H1 (cell line): ENCODE measurements at regions not wholly inside any gene's neighbourhood (a gene's known extent, or its start where the extent isn't known, plus 50 kb on each side); places are given as distances from the start of the nearest gene placed in this dataset.

Experiments used
- CTCF ChIA-PET: fragments of 300-600 bp; sonication (Branson Sonifier 250); formaldehyde crosslinking; loops from one replicate; lab custom pipeline; 2021; ENCODE audit not compliant: partially characterized antibody; lab: Charles Lee
- POLR2A ChIA-PET: fragments of 300-600 bp; sonication (Branson Sonifier 250); formaldehyde crosslinking; loops from one replicate; lab custom pipeline; 2021; ENCODE audit warnings: inconsistent platforms; ENCODE audit not compliant: partially characterized antibody; lab: Charles Lee
- DNase-seq, 2 experiments: peaks; one replicate each; pipeline versions ENCODE4 v3.0.0 to v3.0.0-alpha.2; 2010 to 2022; ENCODE audit warnings: low spot score in 2 of 2, low read depth in 1 of 2, mixed read lengths in 1 of 2
- FAIRE-seq: peaks from 2 replicates; lab custom pipeline; 2011; peaks lifted over from hg19 to GRCh38; lab: Jason Lieb, UNC
- H2AFZ ChIP-seq: 2 replicates; pipeline ENCODE4 v1.8.1; 2012; ENCODE audit warnings: low read length, inconsistent platforms
- H2AK5ac ChIP-seq: 2 replicates; pipeline ENCODE4 v1.6.1; 2013; ENCODE audit warnings: low read depth, low read length
- H2BK120ac ChIP-seq: replicated peaks from 2 replicates; pipeline ENCODE3; 2013; ENCODE audit warnings: low read depth, low read length, inconsistent platforms
- H2BK12ac ChIP-seq: 2 replicates; pipeline ENCODE4 v1.6.1; 2013; ENCODE audit warnings: low read depth, low read length
- H2BK15ac ChIP-seq: 2 replicates; pipeline ENCODE4 v1.6.1; 2013; ENCODE audit warnings: low read length
- H2BK20ac ChIP-seq: 2 replicates; pipeline ENCODE4 v1.6.1; 2013; ENCODE audit warnings: low read length
- H2BK5ac ChIP-seq: 2 replicates; pipeline ENCODE4 v1.6.1; 2013; ENCODE audit warnings: low read depth, low read length
- H3K14ac ChIP-seq: 2 replicates; pipeline ENCODE4 v1.6.1; 2013; ENCODE audit warnings: inconsistent platforms; ENCODE audit not compliant: insufficient read length
- H3K18ac ChIP-seq: 2 replicates; pipeline ENCODE4 v1.6.1; 2013; ENCODE audit warnings: low read length; ENCODE audit errors: extremely low read depth
- H3K23ac ChIP-seq: 2 replicates; pipeline ENCODE4 v1.6.1; 2013; ENCODE audit warnings: inconsistent platforms; ENCODE audit not compliant: insufficient read length
- H3K23me2 ChIP-seq: 2 replicates; pipeline ENCODE4 v1.6.1; 2013; ENCODE audit warnings: low read depth, low read length
- H3K27ac ChIP-seq: 2 replicates; pipeline ENCODE4 v1.6.1; 2011; ENCODE audit warnings: low read depth, low read length, inconsistent platforms
- H3K27me3 ChIP-seq, 4 experiments: replicated peaks in 1 of 4; 1 replicate in 1 of 4; 2 replicates in 3 of 4; pipeline versions ENCODE4 v1.6.1 to v1.8.1; 2011 to 2013; ENCODE audit warnings: low read length in 3 of 4, mild to moderate bottlenecking in 3 of 4, inconsistent platforms in 2 of 4, mixed read lengths in 2 of 4, moderate library complexity in 1 of 4; ENCODE audit not compliant: control insufficient read depth in 3 of 4, insufficient read depth in 3 of 4; ENCODE audit errors: extremely low read depth in 1 of 4
- H3K36me3 ChIP-seq, 4 experiments: 2 replicates each; pipeline versions ENCODE4 v1.6.1 to v1.8.1; 2011 to 2013; ENCODE audit warnings: mild to moderate bottlenecking in 4 of 4, low read length in 3 of 4, moderate library complexity in 2 of 4, control low read depth in 1 of 4, inconsistent platforms in 1 of 4; ENCODE audit not compliant: insufficient read depth in 4 of 4, control insufficient read depth in 2 of 4
- H3K4ac ChIP-seq: replicated peaks from 2 replicates; pipeline ENCODE3; 2013; ENCODE audit warnings: low read length, low read depth, mixed read lengths, inconsistent platforms; ENCODE audit not compliant: insufficient read length
- H3K4me1 ChIP-seq, 4 experiments: replicated peaks in 1 of 4; 1 replicate in 1 of 4; 2 replicates in 3 of 4; pipeline versions ENCODE4 v1.6.1 to v1.8.1; 2011 to 2013; ENCODE audit warnings: low read length in 3 of 4, inconsistent platforms in 2 of 4, mixed read lengths in 1 of 4; ENCODE audit not compliant: insufficient read depth in 4 of 4, control insufficient read depth in 3 of 4
- H3K4me2 ChIP-seq, 2 experiments: 2 replicates each; pipeline versions ENCODE4 v1.6.1 to v1.8.1; 2011 to 2013; ENCODE audit warnings: low read depth in 2 of 2, low read length in 2 of 2, control low read depth in 1 of 2, inconsistent platforms in 1 of 2, mild to moderate bottlenecking in 1 of 2; ENCODE audit not compliant: insufficient read depth in 1 of 2
- H3K4me3 ChIP-seq, 4 experiments: fragments of 200-600, 300-600 bp in 1 of 4; sonication (generic), shearing (Covaris generic), sonication (Bioruptor Twin) in 1 of 4; 2 replicates each; pipeline versions ENCODE4 v1.5.1 to v1.8.1; 2011 to 2016; ENCODE audit warnings: low read length in 4 of 4, low read depth in 3 of 4, control low read depth in 2 of 4, inconsistent platforms in 2 of 4, mild to moderate bottlenecking in 2 of 4, mixed read lengths in 1 of 4, moderate library complexity in 1 of 4; ENCODE audit not compliant: insufficient read depth in 2 of 4; ENCODE audit errors: extremely low read depth in 1 of 4
- H3K56ac ChIP-seq: replicated peaks from 2 replicates; pipeline ENCODE3; 2013; ENCODE audit warnings: low read depth, mild to moderate bottlenecking, mixed read lengths, low read length, inconsistent platforms; ENCODE audit not compliant: insufficient read length
- H3K79me1 ChIP-seq: 2 replicates; pipeline ENCODE4 v1.6.1; 2013; ENCODE audit warnings: low read depth, low read length, control low read depth
- H3K79me2 ChIP-seq, 2 experiments: 2 replicates each; pipeline versions ENCODE4 v1.6.1 to v1.8.1; 2012 to 2013; ENCODE audit warnings: low read length in 2 of 2, mild to moderate bottlenecking in 2 of 2, inconsistent platforms in 1 of 2; ENCODE audit not compliant: insufficient read depth in 2 of 2, control insufficient read depth in 1 of 2
- H3K9ac ChIP-seq, 4 experiments: replicated peaks in 1 of 4; 1 replicate in 1 of 4; 2 replicates in 3 of 4; pipeline versions ENCODE4 v1.6.1 to v1.8.1; 2011 to 2013; ENCODE audit warnings: low read depth in 3 of 4, low read length in 3 of 4, control low read depth in 2 of 4, mild to moderate bottlenecking in 2 of 4, moderate library complexity in 2 of 4, inconsistent platforms in 1 of 4; ENCODE audit errors: extremely low read depth in 1 of 4
- H3K9me3 ChIP-seq, 2 experiments: 2 replicates each; pipeline versions ENCODE4 v1.6.1 to v1.8.1; 2012 to 2013; ENCODE audit warnings: mild to moderate bottlenecking in 2 of 2, moderate library complexity in 2 of 2, control low read depth in 1 of 2, inconsistent platforms in 1 of 2, low read depth in 1 of 2, low read length in 1 of 2, mixed read lengths in 1 of 2; ENCODE audit not compliant: insufficient read depth in 2 of 2
- H4K20me1 ChIP-seq, 2 experiments: replicated peaks in 1 of 2; 2 replicates each; pipeline versions ENCODE3 to v1.8.1; 2011 to 2013; ENCODE audit warnings: inconsistent platforms in 2 of 2, low read length in 2 of 2, mild to moderate bottlenecking in 1 of 2; ENCODE audit not compliant: insufficient read depth in 2 of 2, control insufficient read depth in 1 of 2
- H4K5ac ChIP-seq: 2 replicates; pipeline ENCODE4 v1.6.1; 2013; ENCODE audit warnings: low read length, low read depth, mixed read lengths, inconsistent platforms; ENCODE audit not compliant: insufficient read length
- H4K8ac ChIP-seq: 2 replicates; pipeline ENCODE4 v1.8.0; 2013; ENCODE audit warnings: mild to moderate bottlenecking, moderate library complexity, low read length, inconsistent platforms; ENCODE audit not compliant: insufficient read depth; ENCODE audit errors: extremely low read depth
- H4K91ac ChIP-seq: replicated peaks from 2 replicates; pipeline ENCODE3; 2013; ENCODE audit warnings: low read length, mixed read lengths, inconsistent platforms; ENCODE audit not compliant: insufficient read length
- WGBS, 2 experiments: shearing (Covaris generic) in 1 of 2; methylation state at CpG; one replicate each; pipeline versions ENCODE4 v1.1.6 to v1.1.7; 2013 to 2015; ENCODE audit warnings: low lambda C conversion rate in 2 of 2, mixed read lengths in 2 of 2, inconsistent platforms in 1 of 2, low coverage in 1 of 2, missing lambda C conversion rate in 1 of 2; ENCODE audit not compliant: insufficient replicate concordance in 2 of 2, insufficient coverage in 1 of 2, insufficient read length in 1 of 2; ENCODE audit errors: extremely low coverage in 1 of 2, missing lambda C conversion rate in 1 of 2; 5-methylcytosine and 5-hydroxymethylcytosine counted together

DNA sequence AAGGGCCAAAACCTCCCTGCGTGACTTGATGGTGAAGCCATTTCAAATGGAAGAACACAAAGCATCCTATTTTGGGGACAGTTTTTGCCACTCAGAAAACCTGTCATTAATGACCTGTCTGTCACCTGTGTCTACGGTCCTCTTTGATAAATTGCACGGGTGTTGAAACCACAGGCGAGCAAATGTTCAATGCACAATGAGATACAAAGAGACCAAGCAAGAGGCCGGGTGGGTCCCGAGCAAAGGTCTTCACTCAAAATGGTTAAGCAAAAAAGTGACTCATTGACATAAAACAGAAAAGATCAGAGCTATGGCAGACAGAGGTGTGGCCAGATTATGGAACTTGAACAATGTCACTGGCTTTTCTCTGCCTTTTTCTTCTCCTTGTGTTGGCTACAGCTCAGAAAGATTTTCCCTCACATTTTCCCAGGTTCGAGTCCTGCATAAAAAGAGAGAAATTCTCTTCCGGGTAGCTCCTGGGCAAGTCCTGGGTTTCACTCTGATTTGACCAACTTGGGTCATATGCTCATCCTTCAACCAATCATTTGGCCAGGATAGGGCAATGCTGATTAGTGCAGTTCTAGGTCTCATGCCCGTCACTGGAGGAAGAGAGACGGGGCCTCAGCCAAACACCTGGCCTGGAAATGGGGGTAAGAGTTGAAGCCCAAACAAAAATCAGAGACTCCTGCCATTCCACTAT lies 92.2 kb downstream of the CMC2 start:
- H3K79me2 ChIP-seq: no peaks in the 10 kb centered on the region
- H3K36me3 ChIP-seq: no peaks in the 10 kb centered on the region
- 90% methylated on average over 10 of the region's 10 CpGs; no CpG with 5 or more reads in 1 of the 2 experiments for WGBS, 2 experiments

More for the DNA sequence above, 92.2 kb downstream of the CMC2 start:
- DNase-seq (no peak), FAIRE-seq (no peak)
- Histone ChIP-seq H3K23me2 (no peaks in the 10 kb centered on the region), H2BK12ac (no peak overlapping the region), H4K8ac (no peak overlapping the region), H3K14ac (no peak overlapping the region), H3K23ac (no peak overlapping the region), H2AK5ac (no peak overlapping the region), H3K18ac (no peak overlapping the region), H3K27me3 (no peaks in the 10 kb centered on the region), H2BK15ac (no peak overlapping the region), H3K4me1 (peaks cover 0 to 7% (median 0%) of the 10 kb centered on the region in 4 experiments; a peak in 1 of 7 replicates), H3K9me3 (peaks cover 3 to 7% of the 10 kb centered on the region in 2 experiments; a peak in 3 of 4 replicates), H2BK20ac (no peak overlapping the region), H2AFZ (no peak overlapping the region), H3K27ac (no peak overlapping the region), H4K5ac (no peak overlapping the region), H4K91ac (no peak overlapping the region), H2BK120ac (no peak overlapping the region), H2BK5ac (no peak overlapping the region), H3K4me2 (no peak overlapping the region), H3K56ac (no peak overlapping the region), H3K79me1 (no peaks in the 10 kb centered on the region), H3K4me3 (no peak overlapping the region), H3K9ac (no peak overlapping the region), H3K4ac (no peak overlapping the region), H4K20me1 (no peaks in the 10 kb centered on the region)
- POLR2A ChIA-PET: no interaction called here
- CTCF ChIA-PET: interaction anchor here (0.7 kb wide), 1 partner anchor 17 kb away, joined by 5 read pairs; no protein-coding TSS in a partner anchor
